Endodermal cell (in vitro differentiated cells): ENCODE measurements at regions not wholly inside any gene's neighbourhood (a gene's known extent, or its start where the extent isn't known, plus 50 kb on each side); places are given as distances from the start of the nearest gene placed in this dataset.

Experiments used
- DNase-seq: peaks from one replicate; pipeline ENCODE4 v3.0.0-alpha.2; 2017
- H3K27ac ChIP-seq: 2 replicates; pipeline ENCODE4 v1.5.1; 2013; ENCODE audit warnings: mild to moderate bottlenecking, low read depth, low read length, moderate library complexity
- H3K27me3 ChIP-seq: 2 replicates; pipeline ENCODE4 v1.6.1; 2013; ENCODE audit warnings: mild to moderate bottlenecking, low read length, moderate library complexity; ENCODE audit not compliant: insufficient read depth, control insufficient read depth, poor library complexity, severe bottlenecking
- H3K36me3 ChIP-seq: 2 replicates; pipeline ENCODE4 v1.7.0; 2013; ENCODE audit warnings: mild to moderate bottlenecking, low read length, moderate library complexity; ENCODE audit not compliant: control insufficient read depth, insufficient read depth
- H3K4me1 ChIP-seq: one replicate; pipeline ENCODE4 v1.7.0; 2013; ENCODE audit warnings: low read length; ENCODE audit not compliant: control insufficient read depth, insufficient read depth
- H3K4me3 ChIP-seq: 2 replicates; pipeline ENCODE4 v1.5.1; 2013; ENCODE audit warnings: mild to moderate bottlenecking, low read length, moderate library complexity
- H3K9ac ChIP-seq: 2 replicates; pipeline ENCODE4 v1.6.1; 2013; ENCODE audit warnings: mild to moderate bottlenecking, low read length, moderate library complexity; ENCODE audit not compliant: poor library complexity, severe bottlenecking; ENCODE audit errors: extremely low read depth
- H3K9me3 ChIP-seq: 2 replicates; pipeline ENCODE4 v1.6.1; 2013; ENCODE audit warnings: mild to moderate bottlenecking, low read length, moderate library complexity; ENCODE audit not compliant: control insufficient read depth
- H3K27ac Mint-ChIP-seq: 2 replicates; pipeline ENCODE4 v1.8.0; 2020; ENCODE audit warnings: mixed read lengths
- H3K27me3 Mint-ChIP-seq: 2 replicates; pipeline ENCODE4 v1.8.0; 2021; ENCODE audit warnings: mild to moderate bottlenecking, mixed read lengths; ENCODE audit not compliant: insufficient read depth
- H3K36me3 Mint-ChIP-seq: 2 replicates; pipeline ENCODE4 v1.8.0; 2020; ENCODE audit warnings: low read depth, mixed read lengths
- H3K4me1 Mint-ChIP-seq: 2 replicates; pipeline ENCODE4 v1.8.0; 2020; ENCODE audit warnings: mixed read lengths
- H3K4me3 Mint-ChIP-seq: 2 replicates; pipeline ENCODE4 v1.8.0; 2020; ENCODE audit warnings: mild to moderate bottlenecking, moderate library complexity, mixed read lengths
- H3K9me3 Mint-ChIP-seq: 2 replicates; pipeline ENCODE4 v1.8.0; 2020; ENCODE audit warnings: mild to moderate bottlenecking, mixed read lengths
- WGBS, 2 experiments: methylation state at CpG; one replicate each; pipeline versions ENCODE4 v1.1.5 to v1.1.7; 2013; ENCODE audit warnings: missing lambda C conversion rate in 2 of 2, mixed read lengths in 1 of 2; ENCODE audit not compliant: insufficient coverage in 1 of 2, insufficient read length in 1 of 2; 5-methylcytosine and 5-hydroxymethylcytosine counted together
- TF ChIP-seq, protein P1 (sequence below): fragments of 200-600 bp; sonication (generic); conservative IDR thresholded peaks from 2 replicates; pipeline ENCODE4 v1.5.0; 2021; ENCODE audit warnings: antibody characterized with exemption, mild to moderate bottlenecking

DNA sequence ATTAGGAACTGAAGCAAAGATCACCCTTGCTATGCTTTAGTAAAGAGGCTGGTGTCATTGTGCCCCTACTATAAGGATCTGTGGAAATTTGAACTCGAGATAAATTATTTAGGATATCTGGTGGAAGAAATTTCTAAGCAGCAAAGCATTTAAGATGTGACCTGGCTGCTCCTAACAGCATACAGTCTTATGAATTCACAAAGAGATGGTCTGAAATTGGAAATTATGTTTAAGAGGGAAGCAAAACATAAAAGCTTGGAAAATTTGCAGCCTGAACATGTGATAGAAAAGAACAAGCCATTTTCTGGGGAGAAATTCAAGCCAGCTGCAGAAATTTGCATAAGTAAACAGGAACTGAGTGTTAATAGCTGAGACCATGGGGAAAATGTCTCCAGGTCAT, 223.7 kb downstream of the FBXO4 start:
- TF ChIP-seq, protein P1, sequence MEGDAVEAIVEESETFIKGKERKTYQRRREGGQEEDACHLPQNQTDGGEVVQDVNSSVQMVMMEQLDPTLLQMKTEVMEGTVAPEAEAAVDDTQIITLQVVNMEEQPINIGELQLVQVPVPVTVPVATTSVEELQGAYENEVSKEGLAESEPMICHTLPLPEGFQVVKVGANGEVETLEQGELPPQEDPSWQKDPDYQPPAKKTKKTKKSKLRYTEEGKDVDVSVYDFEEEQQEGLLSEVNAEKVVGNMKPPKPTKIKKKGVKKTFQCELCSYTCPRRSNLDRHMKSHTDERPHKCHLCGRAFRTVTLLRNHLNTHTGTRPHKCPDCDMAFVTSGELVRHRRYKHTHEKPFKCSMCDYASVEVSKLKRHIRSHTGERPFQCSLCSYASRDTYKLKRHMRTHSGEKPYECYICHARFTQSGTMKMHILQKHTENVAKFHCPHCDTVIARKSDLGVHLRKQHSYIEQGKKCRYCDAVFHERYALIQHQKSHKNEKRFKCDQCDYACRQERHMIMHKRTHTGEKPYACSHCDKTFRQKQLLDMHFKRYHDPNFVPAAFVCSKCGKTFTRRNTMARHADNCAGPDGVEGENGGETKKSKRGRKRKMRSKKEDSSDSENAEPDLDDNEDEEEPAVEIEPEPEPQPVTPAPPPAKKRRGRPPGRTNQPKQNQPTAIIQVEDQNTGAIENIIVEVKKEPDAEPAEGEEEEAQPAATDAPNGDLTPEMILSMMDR, result no peak
- peaks cover 5% of the 10 kb centered on the region for H3K27me3 ChIP-seq
- WGBS, 2 experiments, result 68% methylated on average over 1 of the region's 1 CpG; no CpG with 5 or more reads in 1 of the 2 experiments

DNA sequence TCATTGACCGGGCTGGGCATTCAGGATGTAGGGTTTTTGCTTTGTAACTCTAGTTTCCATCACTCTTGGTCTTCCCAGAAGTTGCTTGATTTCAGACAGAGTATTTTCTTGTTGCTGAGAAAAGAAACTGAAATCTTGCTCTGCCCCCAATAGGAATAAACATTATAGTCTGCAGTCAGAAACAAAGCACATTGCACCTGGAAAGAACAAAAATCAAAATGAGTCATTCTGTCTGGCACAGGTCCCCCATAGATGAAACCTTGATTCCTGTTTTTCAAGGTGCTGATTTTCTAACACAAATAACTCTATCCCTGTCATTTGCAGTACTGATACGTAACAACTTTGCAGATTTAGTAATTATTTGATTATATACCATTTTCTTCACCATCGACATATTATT, 232.1 kb downstream of the FBXO4 start:
- H3K9ac ChIP-seq, result no peak overlapping the region
- H3K36me3 Mint-ChIP-seq, result no peaks in the 10 kb centered on the region
- H3K27me3 Mint-ChIP-seq, result peaks cover 35% of the 10 kb centered on the region
- TF ChIP-seq, protein P1, result no peak
- no peaks in the 10 kb centered on the region for H3K9me3 Mint-ChIP-seq
- H3K27me3 ChIP-seq, result peaks cover 6% of the 10 kb centered on the region
- no peaks in the 10 kb centered on the region for H3K36me3 ChIP-seq
- 89% methylated on average over 3 of the region's 3 CpGs; no CpG with 5 or more reads in 1 of the 2 experiments for WGBS, 2 experiments
- no peak for DNase-seq
- peaks cover 2% of the 10 kb centered on the region for H3K4me1 Mint-ChIP-seq
- H3K4me1 ChIP-seq, result peaks cover 4% of the 10 kb centered on the region
- no peak overlapping the region for H3K27ac Mint-ChIP-seq
- H3K4me3 ChIP-seq, result no peak overlapping the region
- H3K9me3 ChIP-seq, result no peaks in the 10 kb centered on the region
- no peak overlapping the region for H3K27ac ChIP-seq
- H3K4me3 Mint-ChIP-seq, result no peak overlapping the region

More for the DNA sequence above, 223.7 kb downstream of the FBXO4 start:
- H3K4me3 ChIP-seq, result peak overlapping the region; percentile 45
- no peak for DNase-seq
- Mint-ChIP-seq H3K27me3 (peaks cover 40% of the 10 kb centered on the region), H3K4me3 (no peak overlapping the region), H3K36me3 (peaks cover 6% of the 10 kb centered on the region), H3K27ac (no peak overlapping the region), H3K9me3 (peaks cover 48% of the 10 kb centered on the region), H3K4me1 (no peaks in the 10 kb centered on the region)
- H3K9me3 ChIP-seq, result peaks cover 25% of the 10 kb centered on the region
- H3K9ac ChIP-seq, result no peak overlapping the region
- no peak overlapping the region for H3K27ac ChIP-seq
- H3K4me1 ChIP-seq, result no peaks in the 10 kb centered on the region
- H3K36me3 ChIP-seq, result no peaks in the 10 kb centered on the region

DNA sequence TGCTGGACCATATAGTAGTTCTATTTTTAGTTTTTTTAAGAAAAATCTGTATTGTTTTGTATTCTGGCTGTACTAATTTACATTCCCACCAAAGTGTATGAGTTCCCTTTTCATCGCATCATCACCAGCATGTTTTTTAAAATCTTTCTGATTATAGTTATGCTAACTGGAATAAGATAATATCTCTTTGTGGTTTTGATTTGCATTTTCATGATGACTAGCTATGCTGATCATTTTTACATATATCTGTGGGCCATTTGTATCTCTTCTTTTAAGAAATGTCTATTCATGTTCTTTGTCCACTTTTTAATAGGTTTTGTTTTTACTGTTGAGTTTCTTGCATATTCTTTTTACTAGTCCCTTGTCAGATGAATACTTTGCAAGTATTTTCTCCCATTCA, 238.0 kb downstream of the FBXO4 start:
- Mint-ChIP-seq H3K4me3 (no peak overlapping the region), H3K4me1 (no peaks in the 10 kb centered on the region), H3K9me3 (no peaks in the 10 kb centered on the region), H3K27ac (no peak overlapping the region), H3K27me3 (peaks cover 22% of the 10 kb centered on the region), H3K36me3 (no peaks in the 10 kb centered on the region)
- TF ChIP-seq, protein P1, result no peak
- Histone ChIP-seq H3K9me3 (no peaks in the 10 kb centered on the region), H3K27me3 (peaks cover 6% of the 10 kb centered on the region), H3K36me3 (no peaks in the 10 kb centered on the region), H3K9ac (no peak overlapping the region), H3K4me3 (no peak overlapping the region), H3K27ac (no peak overlapping the region), H3K4me1 (no peaks in the 10 kb centered on the region)
- 100% methylated on average over 1 of the region's 1 CpG; no CpG with 5 or more reads in 1 of the 2 experiments for WGBS, 2 experiments
- no peak for DNase-seq
